ENCODE measurements at regions not wholly inside any gene's neighbourhood (a gene's known extent, or its start where the extent isn't known, plus 50 kb on each side); places are given as distances from the start of the nearest gene placed in this dataset.
"Not testable (repeated sequence)": the region's sequence is repeated elsewhere in the genome, so short reads cannot be mapped to it uniquely, and the experiment has no call there.

DNA sequence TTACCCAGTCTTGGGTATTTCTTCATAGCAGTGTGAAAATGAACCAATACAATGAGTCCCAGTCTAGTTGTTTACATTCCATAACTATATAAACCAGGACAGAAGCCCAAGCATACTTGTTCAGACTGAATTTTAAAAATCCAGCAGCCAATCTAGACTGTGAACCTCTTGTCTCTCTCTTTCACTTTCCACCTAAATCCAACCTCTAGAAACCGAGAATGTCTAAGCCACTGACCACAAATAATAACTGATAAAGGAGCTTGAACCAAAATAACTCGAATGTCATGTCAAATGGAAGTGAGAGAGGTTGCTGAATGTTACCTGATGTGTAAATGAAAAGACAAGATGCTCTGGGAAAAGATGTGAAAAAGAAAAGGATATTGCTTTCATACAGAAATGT lies 544.7 kb downstream of the NLGN4X start:
- TF ChIP-seq, protein P1, sequence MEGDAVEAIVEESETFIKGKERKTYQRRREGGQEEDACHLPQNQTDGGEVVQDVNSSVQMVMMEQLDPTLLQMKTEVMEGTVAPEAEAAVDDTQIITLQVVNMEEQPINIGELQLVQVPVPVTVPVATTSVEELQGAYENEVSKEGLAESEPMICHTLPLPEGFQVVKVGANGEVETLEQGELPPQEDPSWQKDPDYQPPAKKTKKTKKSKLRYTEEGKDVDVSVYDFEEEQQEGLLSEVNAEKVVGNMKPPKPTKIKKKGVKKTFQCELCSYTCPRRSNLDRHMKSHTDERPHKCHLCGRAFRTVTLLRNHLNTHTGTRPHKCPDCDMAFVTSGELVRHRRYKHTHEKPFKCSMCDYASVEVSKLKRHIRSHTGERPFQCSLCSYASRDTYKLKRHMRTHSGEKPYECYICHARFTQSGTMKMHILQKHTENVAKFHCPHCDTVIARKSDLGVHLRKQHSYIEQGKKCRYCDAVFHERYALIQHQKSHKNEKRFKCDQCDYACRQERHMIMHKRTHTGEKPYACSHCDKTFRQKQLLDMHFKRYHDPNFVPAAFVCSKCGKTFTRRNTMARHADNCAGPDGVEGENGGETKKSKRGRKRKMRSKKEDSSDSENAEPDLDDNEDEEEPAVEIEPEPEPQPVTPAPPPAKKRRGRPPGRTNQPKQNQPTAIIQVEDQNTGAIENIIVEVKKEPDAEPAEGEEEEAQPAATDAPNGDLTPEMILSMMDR (IDR thresholded peaks at IDR 0.05) = no peak
- TF ChIP-seq POLR2A (IDR thresholded peaks at IDR 0.05) = no peak
- H3K27ac ChIP-seq = no peak overlapping the region
- no peaks in the 10 kb centered on the region for H3K27me3 ChIP-seq
- intact Hi-C loops (cut with DNase I; ENCODE audit: low total_unique reads) = no loop called here
- H3K9me3 ChIP-seq = no peaks in the 10 kb centered on the region
- H3K4me3 ChIP-seq = no peak overlapping the region
- H3K4me1 ChIP-seq = no peaks in the 10 kb centered on the region
- no peak for DNase-seq
- H3K36me3 ChIP-seq = no peaks in the 10 kb centered on the region

DNA sequence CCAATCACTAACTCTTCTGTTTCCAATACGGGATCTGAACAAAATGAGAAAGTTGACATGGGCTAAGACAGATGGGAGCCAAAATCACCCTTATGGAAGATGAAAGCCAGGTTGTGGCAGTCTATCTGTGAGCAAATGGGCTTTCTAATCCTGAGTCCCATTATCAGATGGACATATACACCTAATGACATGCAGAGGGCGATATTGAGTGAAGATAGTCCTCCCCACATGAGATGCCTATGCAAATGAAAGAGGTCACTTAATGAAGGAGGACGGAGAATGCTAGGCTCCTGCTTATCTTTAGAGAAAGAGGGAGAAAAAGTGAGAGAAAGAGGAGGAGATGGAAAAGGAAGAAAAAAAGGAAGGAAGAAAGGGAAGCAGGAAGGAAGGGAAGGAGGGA lies 547.5 kb downstream of the NLGN4X start:
- H3K27me3 ChIP-seq = no peaks in the 10 kb centered on the region
- H3K36me3 ChIP-seq = no peaks in the 10 kb centered on the region
- intact Hi-C loops (cut with DNase I; ENCODE audit: low total_unique reads) = no loop called here
- H3K4me1 ChIP-seq = no peaks in the 10 kb centered on the region
- H3K27ac ChIP-seq = no peak overlapping the region
- DNase-seq = no peak
- H3K4me3 ChIP-seq = no peak overlapping the region
- no peaks in the 10 kb centered on the region for H3K9me3 ChIP-seq
- TF ChIP-seq POLR2A (IDR thresholded peaks at IDR 0.05) = no peak
- TF ChIP-seq, protein P1 (IDR thresholded peaks at IDR 0.05) = no peak

DNA sequence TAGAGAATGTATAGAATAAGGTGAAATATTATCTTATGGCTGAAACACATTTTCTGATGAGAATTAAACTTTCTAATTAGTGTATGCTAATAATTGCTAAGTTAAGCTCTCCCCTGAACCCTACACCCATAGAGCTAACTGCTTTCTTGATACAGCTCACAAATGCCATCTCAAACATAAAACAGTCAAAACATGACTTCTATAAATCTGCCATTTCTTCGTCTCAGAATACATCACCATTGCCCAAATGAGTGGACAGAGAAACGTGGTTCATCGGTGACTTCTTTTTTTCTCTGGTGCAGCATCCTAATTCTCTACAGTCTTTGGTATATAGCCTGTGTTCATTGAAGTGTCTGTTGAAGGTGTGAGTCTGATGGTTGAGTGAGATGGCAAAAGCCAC lies 554.6 kb downstream of the NLGN4X start:
- Histone ChIP-seq H3K4me3 (no peak overlapping the region), H3K27me3 (no peaks in the 10 kb centered on the region), H3K36me3 (no peaks in the 10 kb centered on the region), H3K9me3 (no peaks in the 10 kb centered on the region), H3K27ac (no peak overlapping the region), H3K4me1 (no peaks in the 10 kb centered on the region)
- DNase-seq = no peak
- intact Hi-C loops (cut with DNase I; ENCODE audit: low total_unique reads) = no loop called here
- TF ChIP-seq POLR2A (IDR thresholded peaks at IDR 0.05) = no peak
- TF ChIP-seq, protein P1 (IDR thresholded peaks at IDR 0.05) = no peak

DNA sequence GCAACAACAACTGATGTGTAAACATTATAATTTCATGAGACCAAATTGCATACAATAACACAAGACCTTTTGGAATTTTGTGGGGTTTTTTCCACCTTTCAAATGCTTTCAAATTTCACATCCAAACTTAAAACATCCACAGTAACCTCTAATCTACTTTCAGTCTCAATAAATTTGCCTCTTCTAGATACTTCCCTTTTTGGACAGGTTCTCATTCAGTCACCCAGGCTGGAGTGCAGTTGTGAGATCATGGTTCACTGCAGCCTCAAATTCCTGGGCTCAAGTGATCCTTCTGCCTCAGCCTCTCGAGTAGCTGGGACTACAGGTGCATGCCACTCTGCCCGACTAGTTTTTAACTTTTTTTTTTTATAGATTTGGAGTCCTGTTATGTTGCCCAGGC lies 556.6 kb downstream of the NLGN4X start:
- Histone ChIP-seq H3K27ac (no peak overlapping the region), H3K27me3 (no peaks in the 10 kb centered on the region), H3K9me3 (no peaks in the 10 kb centered on the region), H3K36me3 (no peaks in the 10 kb centered on the region), H3K4me3 (no peak overlapping the region), H3K4me1 (no peaks in the 10 kb centered on the region)
- intact Hi-C loops (cut with DNase I; ENCODE audit: low total_unique reads) = no loop called here
- TF ChIP-seq POLR2A (IDR thresholded peaks at IDR 0.05) = no peak
- TF ChIP-seq, protein P1 (IDR thresholded peaks at IDR 0.05) = no peak
- DNase-seq = no peak

DNA sequence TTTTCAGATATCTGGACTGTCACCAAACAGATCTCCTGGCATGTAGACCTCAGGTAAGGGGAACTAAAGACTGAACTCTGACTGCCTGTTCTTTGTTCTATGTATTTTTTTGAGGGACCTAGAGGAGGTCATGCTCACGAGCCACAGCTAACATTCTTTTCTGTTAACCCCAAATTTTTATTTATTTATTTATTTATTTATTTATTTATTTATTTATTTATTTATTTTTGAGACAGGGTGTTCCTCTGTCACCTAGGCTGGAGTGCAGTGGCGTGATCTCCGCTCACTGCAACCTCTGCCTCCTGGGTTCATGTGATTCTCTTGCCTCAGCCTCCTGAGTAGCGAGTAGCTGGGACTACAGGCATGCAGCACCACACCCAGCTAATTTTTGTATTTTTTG lies 562.0 kb downstream of the NLGN4X start:
- H3K4me1 ChIP-seq; intact Hi-C loops (cut with DNase I; ENCODE audit: low total_unique reads); H3K4me3 ChIP-seq; H3K27me3 ChIP-seq; DNase-seq; H3K36me3 ChIP-seq; H3K9me3 ChIP-seq; H3K27ac ChIP-seq: not testable (repeated sequence)

DNA sequence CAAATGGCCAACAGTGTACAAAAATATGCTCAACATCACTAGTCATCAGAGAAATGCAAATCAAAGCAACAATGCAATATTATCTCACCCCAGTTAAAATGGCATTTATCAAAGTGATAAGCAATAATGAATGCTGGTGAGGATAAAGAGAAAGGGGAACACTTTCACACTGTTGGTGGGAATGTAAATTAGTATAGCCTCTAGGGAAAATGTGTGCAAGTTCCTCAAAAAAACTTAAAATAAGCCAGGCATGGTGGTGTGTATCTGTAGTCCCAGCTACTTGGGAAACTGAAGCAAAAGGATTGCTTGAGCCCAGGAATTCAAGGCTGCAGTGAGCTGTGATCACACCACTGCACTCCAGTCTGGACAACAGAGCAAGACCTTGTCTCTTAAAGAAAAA lies 572.1 kb downstream of the NLGN4X start:
- TF ChIP-seq POLR2A (IDR thresholded peaks at IDR 0.05) = no peak
- TF ChIP-seq, protein P1 (IDR thresholded peaks at IDR 0.05) = no peak
- no peak for DNase-seq
- intact Hi-C loops (cut with DNase I; ENCODE audit: low total_unique reads) = no loop called here
- H3K27ac ChIP-seq = no peak overlapping the region
- H3K4me1 ChIP-seq = no peaks in the 10 kb centered on the region
- H3K36me3 ChIP-seq = no peaks in the 10 kb centered on the region
- H3K9me3 ChIP-seq = no peaks in the 10 kb centered on the region
- H3K4me3 ChIP-seq = no peak overlapping the region
- no peaks in the 10 kb centered on the region for H3K27me3 ChIP-seq

Measured in uterus (tissue), 3 donors.